ENCODE measurements at regions not wholly inside any gene's neighbourhood (a gene's known extent, or its start where the extent isn't known, plus 50 kb on each side); places are given as distances from the start of the nearest gene placed in this dataset.

- in situ Hi-C loops (cut with HindIII; ENCODE audit: low pct_ligation_motif_present, low sequenced_read_pairs): no loop called here
- peak; percentile 64 for DNase-seq
- no peak for TF ChIP-seq CTCF (IDR thresholded peaks at IDR 0.05; ENCODE audit: low read depth, low read length, missing control alignments)
- Histone ChIP-seq H3K27me3 (replicated peaks) (no peaks in the 10 kb centered on the region), H3K27ac (peak overlapping the region; percentile 64), H3K4me3 (ENCODE audit: low read depth, low read length) (no peak overlapping the region), H3K36me3 (replicated peaks) (no peaks in the 10 kb centered on the region)
Observed at GRCh38 chr10:43931308-43931930, 282.7 kb upstream of the ZNF32 start.

GRCh38 chr10:43930777-43931176 lies 282.1 kb upstream of the ZNF32 start:
- no peaks in the 10 kb centered on the region for H3K27me3 ChIP-seq (replicated peaks)
- H3K27ac ChIP-seq: peak overlapping the region; percentile 11
- DNase-seq: no peak
- H3K4me3 ChIP-seq (ENCODE audit: low read depth, low read length): no peak overlapping the region
- no peak for TF ChIP-seq CTCF (IDR thresholded peaks at IDR 0.05; ENCODE audit: low read depth, low read length, missing control alignments)
- in situ Hi-C loops (cut with HindIII; ENCODE audit: low pct_ligation_motif_present, low sequenced_read_pairs): no loop called here
- no peaks in the 10 kb centered on the region for H3K36me3 ChIP-seq (replicated peaks)

- DNase-seq: no peak
- TF ChIP-seq CTCF (IDR thresholded peaks at IDR 0.05; ENCODE audit: low read depth, low read length, missing control alignments): no peak
- in situ Hi-C loops (cut with HindIII; ENCODE audit: low pct_ligation_motif_present, low sequenced_read_pairs): no loop called here
- H3K4me3 ChIP-seq (ENCODE audit: low read depth, low read length): no peak overlapping the region
- no peak overlapping the region for H3K27ac ChIP-seq
- H3K36me3 ChIP-seq (replicated peaks): no peaks in the 10 kb centered on the region
- H3K27me3 ChIP-seq (replicated peaks): no peaks in the 10 kb centered on the region
Observed at GRCh38 chr10:43930243-43930642, 281.6 kb upstream of the ZNF32 start.

GRCh38 chr10:43929122-43929521 lies 280.4 kb upstream of the ZNF32 start:
- Histone ChIP-seq H3K4me3 (ENCODE audit: low read depth, low read length) (no peak overlapping the region), H3K36me3 (replicated peaks) (no peaks in the 10 kb centered on the region), H3K27me3 (replicated peaks) (no peaks in the 10 kb centered on the region), H3K27ac (no peak overlapping the region)
- TF ChIP-seq CTCF (IDR thresholded peaks at IDR 0.05; ENCODE audit: low read depth, low read length, missing control alignments): no peak
- DNase-seq: no peak
- in situ Hi-C loops (cut with HindIII; ENCODE audit: low pct_ligation_motif_present, low sequenced_read_pairs): no loop called here

GRCh38 chr10:43928425-43928968 lies 279.8 kb upstream of the ZNF32 start:
- in situ Hi-C loops (cut with HindIII; ENCODE audit: low pct_ligation_motif_present, low sequenced_read_pairs): no loop called here
- H3K36me3 ChIP-seq (replicated peaks): no peaks in the 10 kb centered on the region
- no peak for TF ChIP-seq CTCF (IDR thresholded peaks at IDR 0.05; ENCODE audit: low read depth, low read length, missing control alignments)

More at GRCh38 chr10:43928425-43928968, 279.8 kb upstream of the ZNF32 start:
- no peak for DNase-seq
- Histone ChIP-seq H3K27me3 (replicated peaks) (no peaks in the 10 kb centered on the region), H3K4me3 (ENCODE audit: low read depth, low read length) (no peak overlapping the region), H3K27ac (no peak overlapping the region)

Measured in brain microvascular endothelial cell (primary cell).